Forelimb muscle (tissue), 1 donor: ENCODE measurements at regions not wholly inside any gene's neighbourhood (a gene's known extent, or its start where the extent isn't known, plus 50 kb on each side); places are given as distances from the start of the nearest gene placed in this dataset.

Source experiments
- DNase-seq: peaks from one replicate; pipeline ENCODE4 v3.0.0-alpha.2; 2013; ENCODE audit warnings: low read depth

GRCh38 chr9:107539427-107540163 lies 50.0 kb upstream of the KLF4 start:
- no peak for DNase-seq
